Liver (tissue), 3 donors: ENCODE measurements at regions not wholly inside any gene's neighbourhood (a gene's known extent, or its start where the extent isn't known, plus 50 kb on each side); places are given as distances from the start of the nearest gene placed in this dataset.
"Not testable (repeated sequence)": the region's sequence is repeated elsewhere in the genome, so short reads cannot be mapped to it uniquely, and the experiment has no call there.

Experiments used
- TAF1 ChIP-seq: conservative IDR thresholded peaks from 2 replicates; pipeline ENCODE4 v1.6.1; 2016; ENCODE audit warnings: antibody characterized with exemption, mild to moderate bottlenecking
- TF ChIP-seq, protein P1 (sequence below): fragments of 150-350 bp; IDR thresholded peaks from 2 replicates; pipeline ENCODE4 v1.5.1; 2017; ENCODE audit warnings: improper control_type of control experiment, low read depth, low read length; ENCODE audit not compliant: missing input control
- TF ChIP-seq, protein P2 (sequence below): IDR thresholded peaks from 2 replicates; pipeline ENCODE4 v1.6.1; 2016; ENCODE audit warnings: antibody characterized with exemption
- TF ChIP-seq, protein P3 (sequence below): IDR thresholded peaks from 2 replicates; pipeline ENCODE4 v1.6.1; 2016; ENCODE audit warnings: antibody characterized with exemption
- donor health status: healthy.
- donor health status: healthy.

DNA sequence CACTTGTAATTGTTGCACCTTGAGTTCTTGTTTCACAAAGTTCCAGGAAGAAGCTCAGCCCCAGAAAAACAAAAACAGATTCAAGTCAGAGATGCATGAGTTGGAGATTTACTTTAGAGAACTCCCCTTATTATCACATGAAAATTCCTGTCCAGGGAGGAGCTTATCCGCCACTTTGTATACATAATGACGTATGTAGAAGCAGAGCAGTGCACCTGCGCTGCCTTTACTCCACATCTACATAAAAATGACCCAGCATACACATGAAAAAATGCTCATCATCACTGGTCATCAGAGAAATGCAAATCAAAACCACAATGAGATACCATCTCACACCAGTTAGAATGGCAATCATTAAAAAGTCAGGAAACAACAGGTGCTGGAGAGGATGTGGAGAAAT, 73.3 kb upstream of the ZSWIM2 start:
- TF ChIP-seq, protein P1, sequence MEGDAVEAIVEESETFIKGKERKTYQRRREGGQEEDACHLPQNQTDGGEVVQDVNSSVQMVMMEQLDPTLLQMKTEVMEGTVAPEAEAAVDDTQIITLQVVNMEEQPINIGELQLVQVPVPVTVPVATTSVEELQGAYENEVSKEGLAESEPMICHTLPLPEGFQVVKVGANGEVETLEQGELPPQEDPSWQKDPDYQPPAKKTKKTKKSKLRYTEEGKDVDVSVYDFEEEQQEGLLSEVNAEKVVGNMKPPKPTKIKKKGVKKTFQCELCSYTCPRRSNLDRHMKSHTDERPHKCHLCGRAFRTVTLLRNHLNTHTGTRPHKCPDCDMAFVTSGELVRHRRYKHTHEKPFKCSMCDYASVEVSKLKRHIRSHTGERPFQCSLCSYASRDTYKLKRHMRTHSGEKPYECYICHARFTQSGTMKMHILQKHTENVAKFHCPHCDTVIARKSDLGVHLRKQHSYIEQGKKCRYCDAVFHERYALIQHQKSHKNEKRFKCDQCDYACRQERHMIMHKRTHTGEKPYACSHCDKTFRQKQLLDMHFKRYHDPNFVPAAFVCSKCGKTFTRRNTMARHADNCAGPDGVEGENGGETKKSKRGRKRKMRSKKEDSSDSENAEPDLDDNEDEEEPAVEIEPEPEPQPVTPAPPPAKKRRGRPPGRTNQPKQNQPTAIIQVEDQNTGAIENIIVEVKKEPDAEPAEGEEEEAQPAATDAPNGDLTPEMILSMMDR = not testable (repeated sequence)
- TF ChIP-seq, protein P2, sequence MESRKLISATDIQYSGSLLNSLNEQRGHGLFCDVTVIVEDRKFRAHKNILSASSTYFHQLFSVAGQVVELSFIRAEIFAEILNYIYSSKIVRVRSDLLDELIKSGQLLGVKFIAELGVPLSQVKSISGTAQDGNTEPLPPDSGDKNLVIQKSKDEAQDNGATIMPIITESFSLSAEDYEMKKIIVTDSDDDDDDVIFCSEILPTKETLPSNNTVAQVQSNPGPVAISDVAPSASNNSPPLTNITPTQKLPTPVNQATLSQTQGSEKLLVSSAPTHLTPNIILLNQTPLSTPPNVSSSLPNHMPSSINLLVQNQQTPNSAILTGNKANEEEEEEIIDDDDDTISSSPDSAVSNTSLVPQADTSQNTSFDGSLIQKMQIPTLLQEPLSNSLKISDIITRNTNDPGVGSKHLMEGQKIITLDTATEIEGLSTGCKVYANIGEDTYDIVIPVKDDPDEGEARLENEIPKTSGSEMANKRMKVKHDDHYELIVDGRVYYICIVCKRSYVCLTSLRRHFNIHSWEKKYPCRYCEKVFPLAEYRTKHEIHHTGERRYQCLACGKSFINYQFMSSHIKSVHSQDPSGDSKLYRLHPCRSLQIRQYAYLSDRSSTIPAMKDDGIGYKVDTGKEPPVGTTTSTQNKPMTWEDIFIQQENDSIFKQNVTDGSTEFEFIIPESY = not testable (repeated sequence)
- TF ChIP-seq, protein P3, sequence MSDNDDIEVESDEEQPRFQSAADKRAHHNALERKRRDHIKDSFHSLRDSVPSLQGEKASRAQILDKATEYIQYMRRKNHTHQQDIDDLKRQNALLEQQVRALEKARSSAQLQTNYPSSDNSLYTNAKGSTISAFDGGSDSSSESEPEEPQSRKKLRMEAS = not testable (repeated sequence)
- not testable (repeated sequence) for TF ChIP-seq TAF1
